Stimulated activated CD4-positive, alpha-beta T cell treated with anti-CD3 and anti-CD28 coated beads, Interleukin-12 subunit alpha, Interleukin-12 subunit beta, amount 100 ng/mL, for 48 hours (primary cell): ENCODE measurements at regions not wholly inside any gene's neighbourhood (a gene's known extent, or its start where the extent isn't known, plus 50 kb on each side); places are given as distances from the start of the nearest gene placed in this dataset.
"Not testable (repeated sequence)": the region's sequence is repeated elsewhere in the genome, so short reads cannot be mapped to it uniquely, and the experiment has no call there.

Experiments
- DNase-seq, 3 donors: peaks; one replicate each; pipeline ENCODE4 v3.0.0-alpha.2; 2020; ENCODE audit warnings: low read depth in 2 of 3, low spot score in 1 of 3

GRCh38 chr13:97774391-97775100, 178.9 kb upstream of the IPO5 start:
- DNase-seq = not testable (repeated sequence)

GRCh38 chr13:97780486-97780885, 173.0 kb upstream of the IPO5 start:
- DNase-seq = no peak

GRCh38 chr13:97781891-97782305, 171.6 kb upstream of the IPO5 start:
- no peak for DNase-seq

GRCh38 chr13:97786510-97786909, 167.0 kb upstream of the IPO5 start:
- no peak for DNase-seq

- DNase-seq = no peak
These were observed 155.9 kb upstream of the IPO5 start for GRCh38 chr13:97797553-97797952.

- no peak for DNase-seq
These were observed 155.2 kb upstream of the IPO5 start for GRCh38 chr13:97798171-97798821.

GRCh38 chr13:97798836-97799235, 154.6 kb upstream of the IPO5 start:
- no peak for DNase-seq

GRCh38 chr13:97802213-97802612, 151.3 kb upstream of the IPO5 start:
- DNase-seq = no peak

- no peak for DNase-seq
These were observed 143.9 kb upstream of the IPO5 start for GRCh38 chr13:97809576-97809975.

GRCh38 chr13:97810152-97810551, 143.3 kb upstream of the IPO5 start:
- no peak for DNase-seq

- no peak for DNase-seq
These were observed 131.1 kb upstream of the IPO5 start for GRCh38 chr13:97822377-97822776.

- no peak for DNase-seq
These were observed 127.0 kb upstream of the IPO5 start for GRCh38 chr13:97826421-97827012.

- DNase-seq = no peak
These were observed 119.2 kb upstream of the IPO5 start for GRCh38 chr13:97834250-97834649.

- no peak for DNase-seq
These were observed 110.3 kb upstream of the IPO5 start for GRCh38 chr13:97843189-97843588.

GRCh38 chr13:97844151-97844550, 109.3 kb upstream of the IPO5 start:
- DNase-seq = no peak

GRCh38 chr13:97848886-97849285, 104.6 kb upstream of the IPO5 start:
- no peak for DNase-seq

- DNase-seq = no peak
These were observed 104.2 kb upstream of the IPO5 start for GRCh38 chr13:97849305-97849704.

GRCh38 chr13:97851269-97851668, 102.2 kb upstream of the IPO5 start:
- DNase-seq = no peak

GRCh38 chr13:97852181-97852874, 101.1 kb upstream of the IPO5 start:
- no peak for DNase-seq

GRCh38 chr13:97853550-97853949, 99.9 kb upstream of the IPO5 start:
- no peak for DNase-seq

GRCh38 chr13:97855570-97856303, 97.7 kb upstream of the IPO5 start:
- DNase-seq = peak in 1 of 3 donors; percentile 8
